ENCODE measurements at regions not wholly inside any gene's neighbourhood (a gene's known extent, or its start where the extent isn't known, plus 50 kb on each side); places are given as distances from the start of the nearest gene placed in this dataset.
"Not testable (repeated sequence)": the region's sequence is repeated elsewhere in the genome, so short reads cannot be mapped to it uniquely, and the experiment has no call there.

DNA sequence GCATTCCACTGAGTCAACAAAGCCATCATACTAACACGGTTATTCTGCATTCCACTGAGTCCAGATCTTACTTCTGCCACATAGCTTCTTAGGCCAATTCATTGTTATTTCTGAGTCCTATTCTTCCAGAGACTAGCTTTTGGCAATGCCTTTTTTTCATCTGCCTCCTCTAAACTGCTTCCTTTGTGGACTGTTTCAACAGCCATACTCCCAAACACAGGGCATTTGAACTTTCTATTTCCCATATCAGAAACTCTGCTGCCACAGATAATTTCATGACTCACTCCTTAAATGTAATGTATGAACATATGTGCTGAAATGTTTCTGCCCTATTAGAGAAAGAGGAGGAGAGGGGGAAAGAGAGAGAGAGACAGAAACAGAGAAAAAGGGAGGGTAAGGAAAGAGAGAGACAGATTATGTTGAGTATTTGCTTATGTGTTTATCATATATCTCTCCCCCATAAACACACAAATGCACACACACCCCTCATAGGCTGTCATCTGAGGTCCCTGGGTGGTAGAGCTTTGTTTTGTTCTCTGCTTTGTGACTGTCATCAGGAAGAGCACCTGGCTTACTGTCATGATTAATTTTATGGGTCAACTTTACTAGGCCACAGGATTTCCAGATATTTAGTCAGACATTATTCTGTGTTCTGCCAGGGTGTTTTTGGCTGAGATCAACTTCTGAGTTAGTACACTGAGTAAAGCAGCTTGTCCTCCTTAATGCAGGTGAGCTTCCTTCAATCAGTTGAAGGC, 308.0 kb upstream of the KCND2 start (continued):
- TF ChIP-seq, protein P1, sequence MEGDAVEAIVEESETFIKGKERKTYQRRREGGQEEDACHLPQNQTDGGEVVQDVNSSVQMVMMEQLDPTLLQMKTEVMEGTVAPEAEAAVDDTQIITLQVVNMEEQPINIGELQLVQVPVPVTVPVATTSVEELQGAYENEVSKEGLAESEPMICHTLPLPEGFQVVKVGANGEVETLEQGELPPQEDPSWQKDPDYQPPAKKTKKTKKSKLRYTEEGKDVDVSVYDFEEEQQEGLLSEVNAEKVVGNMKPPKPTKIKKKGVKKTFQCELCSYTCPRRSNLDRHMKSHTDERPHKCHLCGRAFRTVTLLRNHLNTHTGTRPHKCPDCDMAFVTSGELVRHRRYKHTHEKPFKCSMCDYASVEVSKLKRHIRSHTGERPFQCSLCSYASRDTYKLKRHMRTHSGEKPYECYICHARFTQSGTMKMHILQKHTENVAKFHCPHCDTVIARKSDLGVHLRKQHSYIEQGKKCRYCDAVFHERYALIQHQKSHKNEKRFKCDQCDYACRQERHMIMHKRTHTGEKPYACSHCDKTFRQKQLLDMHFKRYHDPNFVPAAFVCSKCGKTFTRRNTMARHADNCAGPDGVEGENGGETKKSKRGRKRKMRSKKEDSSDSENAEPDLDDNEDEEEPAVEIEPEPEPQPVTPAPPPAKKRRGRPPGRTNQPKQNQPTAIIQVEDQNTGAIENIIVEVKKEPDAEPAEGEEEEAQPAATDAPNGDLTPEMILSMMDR (IDR thresholded peaks at IDR 0.05; ENCODE audit: low read depth, low read length, missing input control): no peak
- TF ChIP-seq EGR1 (IDR thresholded peaks at IDR 0.05; ENCODE audit: low read depth in 2 of 2): no peak
- TF ChIP-seq, protein P2, sequence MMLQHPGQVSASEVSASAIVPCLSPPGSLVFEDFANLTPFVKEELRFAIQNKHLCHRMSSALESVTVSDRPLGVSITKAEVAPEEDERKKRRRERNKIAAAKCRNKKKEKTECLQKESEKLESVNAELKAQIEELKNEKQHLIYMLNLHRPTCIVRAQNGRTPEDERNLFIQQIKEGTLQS (IDR thresholded peaks at IDR 0.05): no peak

DNA sequence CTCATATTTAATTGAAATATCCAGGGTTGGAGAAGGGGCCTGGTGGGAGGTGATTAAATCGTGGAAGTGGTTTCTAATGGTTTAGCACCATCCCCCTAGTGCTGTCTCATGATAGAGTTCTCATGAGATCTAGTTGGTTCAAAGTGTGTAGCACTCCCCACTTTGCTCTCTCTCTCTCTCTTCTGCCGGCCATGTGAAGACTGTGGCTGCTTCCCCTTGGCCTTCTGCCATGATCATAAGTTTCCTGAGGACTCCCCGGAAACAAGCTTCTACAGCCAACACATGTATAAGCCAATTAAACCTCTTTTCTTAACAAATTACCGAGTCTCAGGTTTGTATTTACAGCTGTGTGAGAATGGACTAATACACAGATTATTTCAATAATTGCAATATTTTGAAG, 305.8 kb upstream of the KCND2 start:
- Histone ChIP-seq H3K9ac (ENCODE audit: low read depth in 1 of 2, low read length in 2 of 2) (no peak overlapping the region), H3K27ac (ENCODE audit: low read depth in 1 of 2, low read length in 2 of 2) (no peak overlapping the region), H3K4me3 (ENCODE audit: low read depth in 1 of 3, low read length in 3 of 3) (no peak overlapping the region), H3K27me3 (ENCODE audit: control insufficient read depth in 4 of 4, insufficient read depth in 4 of 4, low read length in 3 of 4) (no peaks in the 10 kb centered on the region), H3K36me3 (ENCODE audit: control insufficient read depth in 4 of 4, insufficient read depth in 3 of 4, low read depth in 1 of 4, low read length in 3 of 4) (no peaks in the 10 kb centered on the region), H3K9me3 (ENCODE audit: control insufficient read depth in 4 of 4, low read length in 3 of 4) (no peaks in the 10 kb centered on the region), H3K4me1 (ENCODE audit: control insufficient read depth in 4 of 4, insufficient read depth in 4 of 4, low read length in 3 of 4) (no peaks in the 10 kb centered on the region)
- TF ChIP-seq EGR1 (IDR thresholded peaks at IDR 0.05; ENCODE audit: low read depth in 2 of 2): no peak
- no peak for TF ChIP-seq RXRA (IDR thresholded peaks at IDR 0.05)
- TF ChIP-seq YY1 (IDR thresholded peaks at IDR 0.05): no peak
- no peak for TF ChIP-seq FOXA2 (IDR thresholded peaks at IDR 0.05)
- TF ChIP-seq HNF4A (conservative IDR thresholded peaks at IDR 0.05): no peak
- TF ChIP-seq, protein P3, sequence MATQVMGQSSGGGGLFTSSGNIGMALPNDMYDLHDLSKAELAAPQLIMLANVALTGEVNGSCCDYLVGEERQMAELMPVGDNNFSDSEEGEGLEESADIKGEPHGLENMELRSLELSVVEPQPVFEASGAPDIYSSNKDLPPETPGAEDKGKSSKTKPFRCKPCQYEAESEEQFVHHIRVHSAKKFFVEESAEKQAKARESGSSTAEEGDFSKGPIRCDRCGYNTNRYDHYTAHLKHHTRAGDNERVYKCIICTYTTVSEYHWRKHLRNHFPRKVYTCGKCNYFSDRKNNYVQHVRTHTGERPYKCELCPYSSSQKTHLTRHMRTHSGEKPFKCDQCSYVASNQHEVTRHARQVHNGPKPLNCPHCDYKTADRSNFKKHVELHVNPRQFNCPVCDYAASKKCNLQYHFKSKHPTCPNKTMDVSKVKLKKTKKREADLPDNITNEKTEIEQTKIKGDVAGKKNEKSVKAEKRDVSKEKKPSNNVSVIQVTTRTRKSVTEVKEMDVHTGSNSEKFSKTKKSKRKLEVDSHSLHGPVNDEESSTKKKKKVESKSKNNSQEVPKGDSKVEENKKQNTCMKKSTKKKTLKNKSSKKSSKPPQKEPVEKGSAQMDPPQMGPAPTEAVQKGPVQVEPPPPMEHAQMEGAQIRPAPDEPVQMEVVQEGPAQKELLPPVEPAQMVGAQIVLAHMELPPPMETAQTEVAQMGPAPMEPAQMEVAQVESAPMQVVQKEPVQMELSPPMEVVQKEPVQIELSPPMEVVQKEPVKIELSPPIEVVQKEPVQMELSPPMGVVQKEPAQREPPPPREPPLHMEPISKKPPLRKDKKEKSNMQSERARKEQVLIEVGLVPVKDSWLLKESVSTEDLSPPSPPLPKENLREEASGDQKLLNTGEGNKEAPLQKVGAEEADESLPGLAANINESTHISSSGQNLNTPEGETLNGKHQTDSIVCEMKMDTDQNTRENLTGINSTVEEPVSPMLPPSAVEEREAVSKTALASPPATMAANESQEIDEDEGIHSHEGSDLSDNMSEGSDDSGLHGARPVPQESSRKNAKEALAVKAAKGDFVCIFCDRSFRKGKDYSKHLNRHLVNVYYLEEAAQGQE (IDR thresholded peaks at IDR 0.05): no peak
- TF ChIP-seq, protein P4, sequence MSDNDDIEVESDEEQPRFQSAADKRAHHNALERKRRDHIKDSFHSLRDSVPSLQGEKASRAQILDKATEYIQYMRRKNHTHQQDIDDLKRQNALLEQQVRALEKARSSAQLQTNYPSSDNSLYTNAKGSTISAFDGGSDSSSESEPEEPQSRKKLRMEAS (IDR thresholded peaks at IDR 0.05): no peak
- TF ChIP-seq, protein P5, sequence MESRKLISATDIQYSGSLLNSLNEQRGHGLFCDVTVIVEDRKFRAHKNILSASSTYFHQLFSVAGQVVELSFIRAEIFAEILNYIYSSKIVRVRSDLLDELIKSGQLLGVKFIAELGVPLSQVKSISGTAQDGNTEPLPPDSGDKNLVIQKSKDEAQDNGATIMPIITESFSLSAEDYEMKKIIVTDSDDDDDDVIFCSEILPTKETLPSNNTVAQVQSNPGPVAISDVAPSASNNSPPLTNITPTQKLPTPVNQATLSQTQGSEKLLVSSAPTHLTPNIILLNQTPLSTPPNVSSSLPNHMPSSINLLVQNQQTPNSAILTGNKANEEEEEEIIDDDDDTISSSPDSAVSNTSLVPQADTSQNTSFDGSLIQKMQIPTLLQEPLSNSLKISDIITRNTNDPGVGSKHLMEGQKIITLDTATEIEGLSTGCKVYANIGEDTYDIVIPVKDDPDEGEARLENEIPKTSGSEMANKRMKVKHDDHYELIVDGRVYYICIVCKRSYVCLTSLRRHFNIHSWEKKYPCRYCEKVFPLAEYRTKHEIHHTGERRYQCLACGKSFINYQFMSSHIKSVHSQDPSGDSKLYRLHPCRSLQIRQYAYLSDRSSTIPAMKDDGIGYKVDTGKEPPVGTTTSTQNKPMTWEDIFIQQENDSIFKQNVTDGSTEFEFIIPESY (IDR thresholded peaks at IDR 0.05): no peak
- TF ChIP-seq GABPA (IDR thresholded peaks at IDR 0.05 in 1 of 2, conservative IDR thresholded peaks at IDR 0.05 in 1 of 2): no peak
- WGBS: 66% methylated on average over 4 of the region's 4 CpGs
- DNase-seq (ENCODE audit: low spot score): no peak

DNA sequence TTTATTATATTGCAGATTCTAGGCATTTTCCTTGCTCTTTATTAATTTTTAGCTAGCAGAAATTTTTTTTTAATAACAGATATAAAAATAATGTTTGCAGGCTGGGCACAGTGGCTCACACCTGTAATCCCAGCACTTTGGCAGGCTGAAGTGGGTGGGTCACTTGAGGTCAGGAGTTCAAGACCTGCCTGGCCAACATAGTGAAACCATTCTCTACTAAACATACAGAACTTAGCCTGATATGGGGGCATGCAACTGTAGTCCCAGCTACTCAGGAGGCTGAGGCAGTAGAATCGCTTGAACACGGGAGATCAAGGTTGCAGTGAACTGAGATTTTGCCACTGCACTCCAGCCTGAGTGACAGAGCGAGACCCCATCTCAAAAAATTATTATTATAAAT, 304.6 kb upstream of the KCND2 start:
- WGBS: 91% methylated on average over 3 of the region's 3 CpGs
- not testable (repeated sequence) for H3K27ac ChIP-seq (ENCODE audit: low read depth in 1 of 2, low read length in 2 of 2); H3K27me3 ChIP-seq (ENCODE audit: control insufficient read depth in 4 of 4, insufficient read depth in 4 of 4, low read length in 3 of 4); H3K4me1 ChIP-seq (ENCODE audit: control insufficient read depth in 4 of 4, insufficient read depth in 4 of 4, low read length in 3 of 4); H3K9me3 ChIP-seq (ENCODE audit: control insufficient read depth in 4 of 4, low read length in 3 of 4); H3K9ac ChIP-seq (ENCODE audit: low read depth in 1 of 2, low read length in 2 of 2); H3K4me3 ChIP-seq (ENCODE audit: low read depth in 1 of 3, low read length in 3 of 3); H3K36me3 ChIP-seq (ENCODE audit: control insufficient read depth in 4 of 4, insufficient read depth in 3 of 4, low read depth in 1 of 4, low read length in 3 of 4); DNase-seq (ENCODE audit: low spot score)

Measured in liver (tissue), 8 donors.